ENCODE measurements at regions not wholly inside any gene's neighbourhood (a gene's known extent, or its start where the extent isn't known, plus 50 kb on each side); places are given as distances from the start of the nearest gene placed in this dataset.

DNA sequence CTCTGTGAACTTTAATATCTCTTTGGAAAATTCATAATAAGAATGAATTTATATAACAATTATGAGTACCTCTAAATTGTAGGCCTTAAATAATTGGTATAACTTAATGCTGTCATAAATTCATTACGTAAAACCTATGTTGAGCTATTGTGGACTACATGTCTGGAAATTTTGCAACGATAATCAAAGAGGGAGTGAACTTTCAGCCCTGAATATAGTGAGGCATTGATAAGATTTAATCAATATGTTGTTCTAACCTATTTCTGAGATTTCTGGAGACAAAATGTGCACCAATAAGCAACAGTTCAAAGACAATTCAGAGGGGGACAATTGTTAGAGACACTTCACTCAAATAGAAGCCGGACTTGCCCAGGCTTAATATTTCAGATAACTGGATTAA, 499.4 kb downstream of the ELAVL2 start:
- DNase-seq, result no peak

DNA sequence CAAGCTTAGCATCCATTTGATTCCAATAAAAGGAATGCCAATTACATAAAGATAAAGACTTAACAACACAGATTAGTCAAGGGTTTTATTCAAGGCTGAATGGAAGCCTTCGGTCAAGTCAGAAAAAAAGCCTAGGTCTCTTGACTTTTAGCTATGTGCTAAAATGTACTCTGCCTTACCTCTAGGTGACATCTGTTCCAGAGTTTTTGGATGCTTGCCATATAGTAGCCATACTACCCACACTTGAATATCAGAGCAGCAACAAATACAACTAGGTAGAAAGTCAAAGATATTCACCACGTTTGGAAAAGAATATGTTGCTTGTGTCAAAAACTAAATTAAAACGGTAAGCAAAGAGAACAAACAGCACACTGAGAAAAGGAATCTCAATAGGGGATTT, 484.7 kb downstream of the ELAVL2 start:
- no peak for DNase-seq

DNA sequence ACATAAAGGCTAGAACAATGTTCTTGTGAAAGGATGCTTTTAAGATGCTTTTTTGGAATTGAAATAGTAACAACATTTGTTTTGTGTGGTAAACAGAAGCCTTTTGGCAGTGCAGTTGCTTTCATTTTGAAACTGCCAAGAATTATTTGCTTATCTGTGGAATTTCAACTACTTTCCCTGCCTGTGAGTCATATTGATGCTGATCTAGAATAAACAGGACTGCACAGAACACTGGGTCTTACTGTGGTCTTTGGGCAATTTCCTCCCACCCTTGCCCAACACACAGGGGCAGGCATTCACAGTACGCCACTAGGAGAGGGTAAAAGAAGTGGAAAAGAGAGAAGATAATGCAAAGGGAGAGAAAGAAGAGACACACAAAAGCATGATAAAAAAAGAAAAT, 483.7 kb downstream of the ELAVL2 start:
- peak; percentile 21 for DNase-seq

DNA sequence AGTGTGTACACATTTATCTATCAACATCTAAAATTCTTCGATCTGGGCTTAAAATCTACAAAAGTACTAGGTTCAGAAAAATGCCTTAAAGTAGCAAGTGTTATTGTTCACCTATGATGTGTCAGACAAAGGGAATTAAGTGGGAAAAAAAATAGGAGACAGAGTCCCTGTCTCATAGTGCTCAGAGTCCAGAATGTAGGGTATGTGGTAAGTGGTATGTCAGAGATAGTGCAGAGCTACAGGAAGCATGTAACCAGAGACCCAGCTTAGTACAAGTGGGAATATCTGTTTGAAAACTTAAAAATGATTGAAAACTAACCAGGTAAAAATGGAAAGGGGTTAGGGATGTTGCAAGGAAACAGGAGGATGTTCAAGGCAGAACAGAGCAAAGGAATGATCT, 482.8 kb downstream of the ELAVL2 start:
- no peak for DNase-seq

DNA sequence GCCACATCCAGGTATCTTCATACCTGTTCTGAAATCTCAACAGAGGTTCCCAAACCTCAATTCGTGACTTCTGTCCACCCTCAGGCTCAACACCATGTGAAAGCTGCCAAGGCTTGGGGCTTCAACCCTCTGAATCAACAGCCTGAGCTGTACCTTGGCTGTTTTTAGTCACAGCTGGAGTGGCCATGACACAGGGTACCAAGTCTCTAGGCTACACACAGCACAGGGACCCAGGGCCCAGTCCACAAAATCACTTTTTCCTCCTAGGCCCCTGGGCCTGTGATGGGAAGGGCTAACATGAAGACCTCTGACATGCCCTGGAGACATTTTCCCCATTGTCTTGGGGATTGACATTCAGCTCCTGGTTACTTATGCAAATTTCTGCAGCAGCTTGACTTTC, 464.9 kb downstream of the ELAVL2 start:
- DNase-seq, result no peak

DNA sequence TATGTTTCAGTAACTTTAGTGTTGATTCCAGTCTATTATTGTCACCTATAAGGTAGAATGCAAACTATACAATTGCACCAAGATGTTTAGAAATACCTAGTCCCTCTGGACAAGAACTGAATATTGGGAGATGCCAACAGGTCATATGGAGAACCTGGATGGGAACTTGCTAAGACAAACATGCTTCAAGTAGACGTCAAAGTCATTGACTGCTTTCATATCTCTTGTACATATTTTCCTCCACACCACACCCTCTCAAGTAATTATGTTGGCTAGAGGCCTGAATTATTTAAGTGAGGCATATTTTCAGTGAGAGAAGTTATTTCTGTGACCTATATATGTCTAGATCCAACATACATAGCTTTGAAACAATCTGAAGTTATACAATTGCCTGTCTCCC, 453.3 kb downstream of the ELAVL2 start:
- no peak for DNase-seq

DNA sequence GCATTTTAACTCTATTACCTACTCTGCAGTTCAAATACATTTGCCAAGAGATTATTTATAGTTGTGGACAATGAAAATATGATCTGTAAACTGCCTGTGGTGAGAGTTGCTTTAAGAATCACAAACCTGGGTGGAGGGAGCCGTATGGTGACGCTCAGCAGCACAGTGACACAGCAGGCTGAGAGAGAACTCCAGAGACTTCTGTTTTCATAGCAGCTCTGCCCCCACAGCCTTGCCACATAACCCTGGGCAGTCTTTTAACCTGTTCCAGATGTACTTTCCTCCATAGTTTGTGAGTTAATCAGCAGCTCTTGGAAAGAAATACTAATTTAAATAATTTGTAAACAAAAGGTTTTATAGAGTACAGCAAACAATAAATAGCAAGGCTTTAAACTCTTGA, 450.5 kb downstream of the ELAVL2 start:
- DNase-seq, result no peak

DNA sequence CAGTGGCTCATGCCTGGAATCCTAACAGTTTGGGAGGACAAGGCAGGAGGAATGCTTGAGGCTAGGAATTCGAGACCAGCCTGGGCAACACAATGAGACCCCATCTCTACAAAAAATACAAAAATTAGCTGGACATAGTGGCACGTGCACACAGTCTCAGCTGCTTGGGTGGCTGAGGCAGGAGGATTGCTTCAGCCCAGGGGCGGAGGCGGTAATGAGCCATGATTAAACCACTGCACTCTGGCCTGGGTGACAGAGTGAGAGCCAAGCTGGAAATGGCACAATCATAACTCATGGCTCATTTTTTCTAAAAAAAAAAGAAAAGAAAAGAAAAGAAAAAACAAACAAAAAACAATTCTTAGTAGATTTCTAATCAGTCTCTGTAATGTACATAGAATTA, 446.2 kb downstream of the ELAVL2 start:
- no peak for DNase-seq

DNA sequence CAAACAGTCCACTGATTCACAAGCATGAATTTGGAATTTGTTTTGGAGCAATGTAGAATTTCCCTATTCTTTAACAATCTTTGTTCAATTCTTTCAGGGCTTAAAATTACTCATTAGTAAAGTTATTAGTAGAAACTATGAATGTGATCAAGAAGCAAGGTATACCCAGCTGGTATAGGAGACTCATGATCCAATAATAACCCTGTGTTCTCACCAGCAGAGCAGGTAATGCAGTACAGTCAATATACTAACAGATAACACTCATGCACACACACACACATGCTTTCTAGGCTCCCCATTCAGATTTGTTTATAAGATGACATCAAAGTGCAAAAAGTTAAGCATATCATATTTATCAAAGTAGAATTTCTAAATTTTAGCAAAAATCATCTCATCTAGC, 445.2 kb downstream of the ELAVL2 start:
- no peak for DNase-seq

DNA sequence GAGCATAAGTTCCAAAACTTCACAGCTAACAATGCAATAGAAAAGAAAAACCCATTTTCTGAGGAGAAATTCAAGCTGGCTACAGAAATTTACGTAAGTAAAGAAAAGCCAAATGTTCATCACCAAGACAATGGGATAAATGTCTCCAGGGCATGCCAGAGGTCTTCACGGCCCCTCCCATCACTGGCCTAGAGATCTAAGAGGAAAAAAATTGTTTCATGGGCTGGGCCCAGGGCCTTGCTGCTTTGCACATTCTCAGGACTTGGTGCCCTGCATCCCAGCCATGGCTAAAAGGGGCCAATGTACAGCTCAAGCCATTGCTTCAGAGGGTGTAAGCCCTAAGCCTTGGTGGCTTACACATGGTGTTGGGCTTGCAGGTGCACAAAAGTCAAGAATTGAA, 443.6 kb downstream of the ELAVL2 start:
- DNase-seq, result no peak

DNA sequence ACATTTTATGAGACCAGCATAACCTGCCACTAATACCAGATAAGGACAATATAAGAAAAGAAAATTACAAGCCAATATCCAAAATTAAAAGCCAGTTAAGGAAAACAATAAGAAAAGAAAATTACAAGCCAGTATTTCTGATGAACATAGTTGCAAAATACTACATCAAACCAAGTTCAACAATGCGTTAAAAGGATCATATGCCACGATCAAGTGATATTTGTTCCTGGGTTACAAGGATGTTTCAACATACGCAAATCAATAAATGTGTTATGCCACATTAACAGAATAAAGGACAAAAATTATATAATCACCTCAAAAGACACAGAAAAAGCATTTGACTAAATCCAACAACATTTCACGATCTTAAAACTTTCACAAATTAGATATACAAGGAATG, 431.9 kb downstream of the ELAVL2 start:
- DNase-seq, result no peak

DNA sequence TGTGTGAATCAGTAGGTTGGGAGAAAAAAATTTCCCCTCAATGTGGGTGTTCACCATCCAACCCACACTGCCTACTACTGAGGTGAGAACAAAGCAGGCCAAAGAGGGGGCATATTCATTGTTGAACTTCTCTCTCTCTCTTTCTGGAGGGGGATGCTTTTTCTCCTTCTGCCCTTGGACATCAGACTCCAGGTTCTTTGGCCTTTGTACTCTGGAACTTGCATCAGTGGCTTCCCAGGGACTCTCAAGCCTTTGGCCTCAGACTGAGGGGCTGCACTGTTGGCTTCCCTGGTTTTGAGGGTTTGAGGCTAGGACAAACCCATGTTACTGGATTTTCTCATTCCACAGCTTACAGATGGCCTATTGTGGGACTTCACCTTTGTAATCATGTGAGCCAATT, 417.2 kb downstream of the ELAVL2 start:
- DNase-seq, result no peak

DNA sequence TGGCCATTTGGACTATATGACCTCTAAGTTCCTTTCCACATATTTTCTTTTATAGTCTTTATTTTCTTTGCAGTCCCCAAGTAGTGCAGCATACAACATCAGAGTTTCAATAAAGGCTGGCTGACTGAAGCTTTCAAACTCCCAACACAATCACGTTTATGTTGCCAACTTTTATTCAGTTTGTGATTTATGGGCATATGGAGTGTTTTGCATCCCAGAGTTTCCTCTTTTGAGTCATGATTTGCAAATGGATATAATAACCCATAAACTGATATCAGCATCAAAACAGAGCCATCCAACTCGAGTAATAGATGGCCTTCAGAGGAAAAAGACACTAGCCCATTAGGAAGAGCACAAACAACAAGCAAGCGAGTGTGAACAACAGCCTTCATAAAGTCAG, 414.0 kb downstream of the ELAVL2 start:
- no peak for DNase-seq

DNA sequence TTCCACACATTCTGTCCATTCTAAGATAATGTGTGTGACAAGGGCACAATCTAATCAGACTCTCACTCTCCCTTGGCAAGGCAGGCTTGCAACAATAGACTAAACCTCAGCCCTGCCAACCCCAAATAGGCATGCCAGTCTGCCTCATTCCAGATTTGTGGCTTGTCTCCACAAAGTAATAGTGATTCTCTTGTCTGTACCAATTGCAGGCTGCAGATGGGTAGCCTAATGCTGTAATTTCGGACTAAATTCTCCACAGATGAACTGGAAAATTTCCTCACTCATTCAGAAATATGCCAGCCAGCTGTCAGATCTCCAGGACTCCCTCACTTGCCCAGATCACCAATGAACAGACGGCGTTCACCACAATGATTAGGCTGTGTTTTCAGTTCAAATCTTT, 413.6 kb downstream of the ELAVL2 start:
- no peak for DNase-seq

DNA sequence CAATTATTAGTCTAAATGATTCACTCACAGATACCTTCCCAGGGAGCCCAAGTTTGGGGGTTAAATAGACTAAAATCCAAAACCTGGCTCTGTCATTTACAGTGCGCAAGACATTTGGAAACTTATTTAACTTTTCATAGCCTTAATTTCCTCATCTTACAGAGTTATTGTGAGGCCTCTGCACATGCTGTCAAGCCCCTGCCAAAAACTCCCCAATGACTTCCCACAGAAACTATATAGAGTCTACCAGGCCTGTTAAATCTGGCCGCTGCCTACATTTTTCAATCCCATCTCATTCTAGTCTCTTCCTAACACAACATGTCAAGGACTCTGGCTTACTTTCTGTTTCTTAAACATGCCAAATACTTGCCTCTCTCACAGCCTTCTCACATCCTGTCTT, 412.5 kb downstream of the ELAVL2 start:
- DNase-seq, result no peak

DNA sequence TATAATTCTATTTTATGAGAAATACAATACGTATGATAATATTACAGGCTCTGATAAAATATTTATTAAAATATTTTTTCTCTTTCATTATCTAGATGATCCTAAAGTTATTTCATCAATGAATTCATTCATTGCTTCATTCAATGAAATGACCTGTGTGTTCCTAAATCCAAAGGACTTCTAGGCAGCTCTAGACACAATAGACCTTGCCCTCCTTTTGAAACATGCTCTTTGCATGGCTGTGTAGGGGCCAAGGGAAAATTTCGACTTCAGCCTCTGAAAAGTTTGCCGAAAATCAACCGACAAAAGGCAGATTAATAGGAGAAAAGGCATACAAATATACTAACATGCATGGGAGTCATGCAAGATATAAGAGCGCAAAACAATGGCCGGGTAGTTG, 402.0 kb downstream of the ELAVL2 start:
- no peak for DNase-seq

DNA sequence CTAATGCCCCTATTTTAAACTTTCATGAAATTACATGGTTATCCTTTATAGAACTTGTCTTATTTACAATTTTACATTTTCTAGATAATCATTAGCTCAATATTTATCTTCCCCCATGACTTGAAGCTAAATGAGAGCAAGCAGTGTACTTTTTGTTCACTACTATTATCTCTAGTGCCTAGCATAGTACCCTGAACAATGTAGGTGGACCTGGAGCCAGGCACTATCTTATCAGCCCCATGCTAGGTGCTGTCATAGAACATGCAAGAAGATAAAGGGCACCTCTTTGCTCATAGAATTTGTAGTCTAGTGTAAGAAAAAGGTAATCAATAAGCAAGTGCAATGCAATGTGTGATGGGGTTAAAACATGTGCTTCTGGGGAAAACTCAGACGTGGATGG, 399.9 kb downstream of the ELAVL2 start:
- DNase-seq, result no peak

DNA sequence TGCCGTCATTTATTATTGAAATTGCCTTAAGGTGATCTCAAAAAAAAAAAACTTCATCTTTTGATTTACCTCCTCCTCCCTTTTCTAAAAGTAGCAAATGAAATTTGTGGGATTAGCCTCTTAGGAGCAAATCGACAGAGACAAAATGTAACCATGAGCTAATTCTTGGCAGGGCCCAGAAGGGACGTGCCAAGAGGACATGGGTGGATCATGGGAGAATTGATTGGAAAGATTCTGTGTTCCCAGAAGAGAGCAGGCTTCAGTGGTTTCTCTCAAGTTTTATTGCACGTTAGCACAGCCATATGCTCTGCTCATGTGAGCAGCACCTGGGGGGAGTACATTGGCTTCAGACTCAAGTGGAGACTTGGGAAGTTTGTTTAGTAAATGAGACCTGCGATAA, 394.6 kb downstream of the ELAVL2 start:
- no peak for DNase-seq

DNA sequence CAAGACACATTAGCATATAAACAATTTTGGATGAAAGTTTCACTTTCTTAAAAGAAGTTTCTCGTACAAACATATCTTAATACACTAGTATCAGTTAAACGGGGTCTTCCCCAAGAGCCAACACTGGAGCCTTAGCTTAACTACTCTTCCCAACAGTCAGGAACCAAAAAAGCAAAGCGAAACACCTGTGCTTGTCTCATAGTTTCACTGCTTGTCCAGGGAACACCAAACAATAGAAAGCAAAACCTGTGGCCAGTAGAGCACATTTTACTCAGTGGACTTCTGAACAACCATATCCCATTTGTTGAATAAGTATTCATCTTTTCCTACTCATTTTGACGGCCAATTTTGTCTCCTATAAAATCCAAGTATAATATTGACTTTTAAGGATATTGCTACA, 391.4 kb downstream of the ELAVL2 start:
- DNase-seq, result no peak

DNA sequence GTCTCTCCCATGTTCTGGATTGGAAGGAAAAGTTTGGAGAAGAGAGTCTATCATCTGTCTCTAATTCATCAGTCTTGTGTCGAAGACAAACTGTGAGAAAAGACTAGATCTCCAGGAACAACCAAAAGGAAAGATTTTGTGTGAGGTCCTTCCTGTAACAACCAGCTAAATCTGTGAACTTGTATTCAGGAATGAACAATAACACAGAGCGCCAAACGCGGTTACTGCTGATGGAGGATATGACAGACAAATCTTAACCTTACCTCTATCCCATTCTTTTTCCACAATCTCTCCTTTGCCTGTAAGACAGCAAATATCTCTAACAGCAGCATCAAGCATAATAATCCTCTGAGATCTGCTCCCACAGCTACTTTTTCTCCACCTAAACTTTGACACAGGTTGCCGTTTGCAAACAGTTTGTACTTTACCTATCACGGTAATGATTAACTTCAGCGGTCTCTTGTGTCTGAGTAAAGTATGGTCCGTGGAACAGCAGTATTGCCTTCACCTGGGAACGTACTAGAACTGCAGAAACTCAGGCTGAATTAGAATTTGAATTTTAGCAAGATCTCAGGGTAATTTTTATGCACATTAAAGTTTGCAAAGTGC, 387.6 kb downstream of the ELAVL2 start:
- DNase-seq, result no peak

DNA sequence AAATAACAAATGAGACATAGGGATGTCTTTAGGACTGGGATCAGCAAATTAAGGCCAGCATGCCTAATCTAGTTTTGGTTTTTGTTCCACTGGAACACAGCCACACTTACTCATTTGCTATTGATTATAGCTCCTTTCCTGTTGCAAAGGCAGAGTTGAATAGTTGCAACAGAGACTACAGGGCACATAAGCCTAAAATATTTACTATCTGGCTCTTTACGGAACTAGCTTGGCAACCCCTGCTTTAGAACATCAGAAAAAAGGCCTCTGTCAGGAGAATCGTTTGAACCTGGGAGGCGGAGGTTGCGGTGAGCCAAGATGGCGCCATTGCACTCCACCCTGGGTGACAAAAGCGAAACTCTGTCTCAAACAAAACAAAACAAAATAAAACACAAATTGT, 384.8 kb downstream of the ELAVL2 start:
- no peak for DNase-seq

DNA sequence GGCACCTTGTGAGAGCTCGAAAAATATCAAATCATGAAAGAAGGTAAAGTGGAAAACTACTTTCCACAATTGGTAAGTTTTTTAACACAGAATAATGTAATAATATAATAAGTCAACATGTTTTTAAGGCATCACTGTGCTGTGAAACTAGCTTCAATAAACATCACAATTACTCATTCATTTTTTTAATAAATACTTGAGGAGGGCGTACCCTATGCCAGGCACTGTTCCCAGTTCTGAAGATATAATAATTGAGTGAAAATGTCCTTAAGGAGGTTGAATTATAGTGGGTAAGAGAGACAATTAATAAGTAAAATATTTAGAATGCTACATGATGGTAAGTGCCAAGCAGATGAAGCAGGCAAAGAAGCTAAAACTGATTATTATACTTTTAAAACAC, 381.4 kb downstream of the ELAVL2 start:
- no peak for DNase-seq

DNA sequence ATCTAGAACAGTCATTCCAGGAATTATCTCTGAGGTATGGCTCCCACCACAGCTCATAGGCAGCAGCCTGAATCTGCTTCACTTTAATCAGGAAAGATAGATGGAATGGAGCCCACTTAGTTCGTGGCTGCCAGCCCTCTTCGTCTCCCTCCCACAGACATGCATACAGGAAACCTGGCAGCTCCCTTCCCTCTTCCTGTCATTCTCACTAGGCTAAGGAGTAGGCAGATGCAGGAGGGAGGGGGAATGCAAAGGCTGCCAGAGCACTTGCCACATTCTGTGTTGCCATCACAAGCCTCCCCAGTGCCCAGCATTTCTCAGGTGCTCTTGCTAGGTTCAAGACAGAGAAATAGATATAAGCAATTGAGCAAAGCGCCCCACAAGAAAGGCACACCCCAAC, 378.9 kb downstream of the ELAVL2 start:
- no peak for DNase-seq

DNA sequence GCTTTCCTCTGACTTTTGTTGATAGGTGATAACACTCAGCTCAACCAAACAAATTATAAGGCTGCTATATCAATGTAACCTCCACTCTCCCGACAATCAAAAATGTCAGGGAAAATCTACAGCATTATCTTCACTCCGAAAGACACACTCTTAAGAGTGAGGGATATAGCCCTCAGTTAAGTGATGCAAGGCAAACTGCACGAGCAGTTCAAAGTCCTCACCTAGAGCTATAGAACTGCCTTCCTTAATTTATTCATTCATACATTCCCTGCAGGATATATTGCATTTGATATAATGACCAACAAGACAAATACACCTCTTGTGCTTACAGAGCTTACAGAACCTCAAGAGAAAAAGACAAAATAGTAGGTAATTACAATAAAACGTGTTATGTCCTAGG, 378.1 kb downstream of the ELAVL2 start:
- DNase-seq, result no peak

DNA sequence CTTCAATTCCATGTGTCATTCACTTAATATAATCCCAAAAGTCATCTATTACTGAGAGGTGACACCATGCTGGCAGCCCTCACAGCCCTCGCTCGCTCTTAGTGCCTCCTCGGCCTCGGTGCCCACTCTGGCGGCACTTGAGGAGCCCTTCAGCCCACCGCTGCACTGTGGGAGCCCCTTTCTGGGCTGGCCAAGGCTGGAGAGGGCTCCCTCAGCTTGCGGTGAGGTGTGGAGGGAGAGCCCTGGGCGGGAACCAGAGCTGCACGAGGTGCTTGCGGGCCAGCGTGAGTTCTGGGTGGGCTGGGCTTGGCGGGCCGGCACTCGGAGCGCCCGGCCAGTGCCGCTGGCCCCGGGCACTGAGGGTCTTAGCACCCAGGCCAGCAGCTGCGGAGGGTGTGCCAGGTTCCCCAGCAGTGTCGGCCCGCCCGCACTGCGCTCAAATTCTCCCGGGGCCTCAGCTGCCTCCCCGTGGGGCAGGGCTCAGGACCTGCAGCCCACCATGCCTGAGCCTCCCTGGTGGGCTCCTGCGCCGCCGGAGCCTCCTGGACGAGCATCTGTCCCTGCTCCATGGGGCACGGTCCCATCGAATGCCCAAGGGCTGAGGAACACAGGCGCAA, 374.1 kb downstream of the ELAVL2 start:
- DNase-seq, result no peak

DNA sequence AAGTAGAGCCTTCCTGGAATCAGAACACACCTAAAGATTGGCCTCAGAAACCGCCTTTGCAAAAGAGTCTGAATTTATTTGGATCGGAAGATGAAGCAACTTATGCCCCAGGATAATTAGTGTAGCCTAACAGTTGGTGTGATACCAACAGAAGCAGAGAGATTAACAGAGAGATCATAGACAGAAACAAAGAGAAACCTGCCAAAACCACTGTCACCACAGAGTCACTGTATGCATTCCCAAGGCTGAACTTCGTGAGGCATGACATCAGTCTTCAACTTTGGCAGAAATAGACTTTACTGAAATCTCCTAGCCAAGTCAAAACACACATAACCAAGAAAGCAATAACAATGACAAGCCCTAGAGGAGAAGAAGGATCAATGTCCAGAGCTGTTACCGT, 361.8 kb downstream of the ELAVL2 start:
- no peak for DNase-seq
